ENCODE measurements at regions not wholly inside any gene's neighbourhood (a gene's known extent, or its start where the extent isn't known, plus 50 kb on each side); places are given as distances from the start of the nearest gene placed in this dataset.

- H3K4me3 ChIP-seq (ENCODE audit: low read depth, low read length) = no peak overlapping the region
- TF ChIP-seq CTCF (IDR thresholded peaks at IDR 0.05; ENCODE audit: insufficient read depth, low read length) = no peak
- DNase-seq (ENCODE audit: low read depth) = no peak
These were observed 504.6 kb downstream of the KCTD8 start for GRCh38 chr4:43943998-43944397.

- no peak overlapping the region for H3K4me3 ChIP-seq (ENCODE audit: low read depth, low read length)
- no peak for DNase-seq (ENCODE audit: low read depth)
- no peak for TF ChIP-seq CTCF (IDR thresholded peaks at IDR 0.05; ENCODE audit: insufficient read depth, low read length)
These were observed 488.6 kb downstream of the KCTD8 start for GRCh38 chr4:43959976-43960375.

GRCh38 chr4:43968011-43968410, 480.6 kb downstream of the KCTD8 start:
- TF ChIP-seq CTCF (IDR thresholded peaks at IDR 0.05; ENCODE audit: insufficient read depth, low read length) = no peak
- no peak for DNase-seq (ENCODE audit: low read depth)
- H3K4me3 ChIP-seq (ENCODE audit: low read depth, low read length) = no peak overlapping the region

GRCh38 chr4:43983610-43984009, 465.0 kb downstream of the KCTD8 start:
- TF ChIP-seq CTCF (IDR thresholded peaks at IDR 0.05; ENCODE audit: insufficient read depth, low read length) = no peak

GRCh38 chr4:43987331-43987944, 461.2 kb downstream of the KCTD8 start:
- no peak overlapping the region for H3K4me3 ChIP-seq (ENCODE audit: low read depth, low read length)
- no peak for TF ChIP-seq CTCF (IDR thresholded peaks at IDR 0.05; ENCODE audit: insufficient read depth, low read length)
- DNase-seq (ENCODE audit: low read depth) = no peak

More at GRCh38 chr4:43983610-43984009, 465.0 kb downstream of the KCTD8 start:
- H3K4me3 ChIP-seq (ENCODE audit: low read depth, low read length) = no peak overlapping the region
- no peak for DNase-seq (ENCODE audit: low read depth)

GRCh38 chr4:43990551-43990950, 458.1 kb downstream of the KCTD8 start:
- no peak overlapping the region for H3K4me3 ChIP-seq (ENCODE audit: low read depth, low read length)
- TF ChIP-seq CTCF (IDR thresholded peaks at IDR 0.05; ENCODE audit: insufficient read depth, low read length) = no peak
- no peak for DNase-seq (ENCODE audit: low read depth)

- no peak for DNase-seq (ENCODE audit: low read depth)
- no peak for TF ChIP-seq CTCF (IDR thresholded peaks at IDR 0.05; ENCODE audit: insufficient read depth, low read length)
- no peak overlapping the region for H3K4me3 ChIP-seq (ENCODE audit: low read depth, low read length)
These were observed 457.6 kb downstream of the KCTD8 start for GRCh38 chr4:43990963-43991362.
